ENCODE measurements at regions not wholly inside any gene's neighbourhood (a gene's known extent, or its start where the extent isn't known, plus 50 kb on each side); places are given as distances from the start of the nearest gene placed in this dataset.

- TF ChIP-seq SP3 (tag by site-specific recombination; IDR thresholded peaks at IDR 0.05) (no peak), ZBTB26 (tag by site-specific recombination; optimal IDR thresholded peaks at IDR 0.05) (no peak)
These were observed 306.3 kb upstream of the IRAK1BP1 start (continued) for GRCh38 chr6:78561015-78561414.

GRCh38 chr6:78565997-78566396 is 301.4 kb upstream of the IRAK1BP1 start:
- Histone ChIP-seq H3K4me1 (ENCODE audit: control insufficient read depth, insufficient read depth, low read length) (no peaks in the 10 kb centered on the region), H3K36me3 (ENCODE audit: control insufficient read depth in 2 of 2, insufficient read depth in 1 of 2, low read length in 2 of 2) (no peaks in the 10 kb centered on the region), H3K27ac (ENCODE audit: extremely low read depth, low read depth, low read length) (no peak overlapping the region), H3K9me3 (ENCODE audit: control insufficient read depth, insufficient read depth, low read depth, low read length) (no peaks in the 10 kb centered on the region), H3K4me3 (ENCODE audit: low read depth, low read length) (no peak overlapping the region)
- ChIA-PET POLR2A (no interaction called here), CTCF (interaction anchor here (0.6 kb wide), 1 partner anchor 1283 kb away, joined by 3 read pairs; no protein-coding TSS in a partner anchor)
- no peak for TF ChIP-seq ZSCAN18 (tag by site-specific recombination; IDR thresholded peaks at IDR 0.05)
- no peak for TF ChIP-seq ZNF571 (tag by site-specific recombination; IDR thresholded peaks at IDR 0.05)
- TF ChIP-seq ZSCAN30 (tag by site-specific recombination; IDR thresholded peaks at IDR 0.05) = no peak
- TF ChIP-seq ZNF140 (tag by site-specific recombination; IDR thresholded peaks at IDR 0.05) = no peak
- TF ChIP-seq INSM2 (tag by site-specific recombination; IDR thresholded peaks at IDR 0.05) = no peak
- TF ChIP-seq ZNF76 (tag by site-specific recombination; IDR thresholded peaks at IDR 0.05; ENCODE audit: borderline replicate concordance, low read depth) = no peak
- TF ChIP-seq PRDM10 (tag by site-specific recombination; IDR thresholded peaks at IDR 0.05) = no peak
- TF ChIP-seq GLI2 (tag by site-specific recombination; IDR thresholded peaks at IDR 0.05; ENCODE audit: borderline replicate concordance, low read depth) = no peak
- TF ChIP-seq OVOL3 (tag by site-specific recombination; IDR thresholded peaks at IDR 0.05) = no peak
- TF ChIP-seq BCL11A (tag by site-specific recombination; IDR thresholded peaks at IDR 0.05; ENCODE audit: low read depth) = no peak

- no peak overlapping the region for H3K4me3 ChIP-seq (ENCODE audit: low read depth, low read length)
- H3K27ac ChIP-seq (ENCODE audit: extremely low read depth, low read depth, low read length) = no peak overlapping the region
- ChIA-PET CTCF (no interaction called here), POLR2A (no interaction called here)
- TF ChIP-seq ZNF658 (tag by site-specific recombination; IDR thresholded peaks at IDR 0.05) (no peak), PRDM2 (tag by site-specific recombination; IDR thresholded peaks at IDR 0.05; ENCODE audit: borderline replicate concordance) (no peak), ZNF585B (tag by site-specific recombination; IDR thresholded peaks at IDR 0.05) (no peak)
- no peaks in the 10 kb centered on the region for H3K9me3 ChIP-seq (ENCODE audit: control insufficient read depth, insufficient read depth, low read depth, low read length)
- H3K36me3 ChIP-seq (ENCODE audit: control insufficient read depth in 2 of 2, insufficient read depth in 1 of 2, low read length in 2 of 2) = no peaks in the 10 kb centered on the region
- H3K4me1 ChIP-seq (ENCODE audit: control insufficient read depth, insufficient read depth, low read length) = no peaks in the 10 kb centered on the region
These were observed 297.3 kb upstream of the IRAK1BP1 start for GRCh38 chr6:78570044-78570443.

Data from HEK293 (cell line).